Loucy (cell line): ENCODE measurements at regions not wholly inside any gene's neighbourhood (a gene's known extent, or its start where the extent isn't known, plus 50 kb on each side); places are given as distances from the start of the nearest gene placed in this dataset.
"Not testable (repeated sequence)": the region's sequence is repeated elsewhere in the genome, so short reads cannot be mapped to it uniquely, and the experiment has no call there.

Source experiments
- H2AFZ ChIP-seq: fragments of 200-600 bp; sonication (generic); 2 replicates; pipeline ENCODE4 v1.6.0; 2016; ENCODE audit warnings: antibody characterized with exemption, mild to moderate bottlenecking, low read length, moderate library complexity
- H3F3A ChIP-seq: fragments of 200-600 bp; 2 replicates; pipeline ENCODE4 v1.6.0; 2016; ENCODE audit warnings: antibody characterized with exemption, low read depth, mild to moderate bottlenecking
- H3K27me3 ChIP-seq: fragments of 200-600 bp; sonication (generic); 2 replicates; pipeline ENCODE4 v1.6.1; 2014; ENCODE audit warnings: low read length, mild to moderate bottlenecking; ENCODE audit not compliant: insufficient read depth, poor library complexity, severe bottlenecking
- H3K36me3 ChIP-seq: fragments of 200-600 bp; sonication (generic); 2 replicates; pipeline ENCODE4 v1.6.1; 2016; ENCODE audit warnings: low read length; ENCODE audit not compliant: insufficient read depth
- H3K4me1 ChIP-seq: fragments of 200-600 bp; sonication (generic); 2 replicates; pipeline ENCODE4 v1.5.1; 2014; ENCODE audit warnings: low read length, mild to moderate bottlenecking; ENCODE audit not compliant: insufficient read depth, poor library complexity, severe bottlenecking
- H3K4me2 ChIP-seq: fragments of 200-600 bp; sonication (generic); 2 replicates; pipeline ENCODE4 v1.6.0; 2014; ENCODE audit warnings: antibody characterized with exemption, low read length, low read depth, mild to moderate bottlenecking; ENCODE audit not compliant: poor library complexity, severe bottlenecking
- H3K4me3 ChIP-seq: fragments of 200-600 bp; sonication (generic); 2 replicates; pipeline ENCODE4 v1.5.1; 2014; ENCODE audit warnings: low read length, mild to moderate bottlenecking, mixed read lengths; ENCODE audit not compliant: poor library complexity, severe bottlenecking
- H3K79me2 ChIP-seq: fragments of 200-600 bp; sonication (generic); 2 replicates; pipeline ENCODE4 v1.6.1; 2014; ENCODE audit warnings: low read length; ENCODE audit not compliant: insufficient read depth
- H3K9ac ChIP-seq: fragments of 200-600 bp; sonication (generic); 2 replicates; pipeline ENCODE4 v1.6.0; 2014; ENCODE audit warnings: mild to moderate bottlenecking, low read depth, low read length, moderate library complexity; ENCODE audit not compliant: poor library complexity, severe bottlenecking
- H3K9me2 ChIP-seq: fragments of 200-600 bp; sonication (generic); replicated peaks from 2 replicates; pipeline ENCODE4 v1.6.1; 2016; ENCODE audit warnings: low read depth, low read length, mixed read lengths
- H3K9me3 ChIP-seq: fragments of 200-600 bp; sonication (generic); 2 replicates; pipeline ENCODE4 v1.6.1; 2014; ENCODE audit warnings: mild to moderate bottlenecking, antibody characterized with exemption, low read length, low read depth; ENCODE audit not compliant: insufficient read depth
- H4K20me1 ChIP-seq: fragments of 200-600 bp; sonication (generic); 2 replicates; pipeline ENCODE4 v1.6.0; 2014; ENCODE audit warnings: antibody characterized with exemption, low read length, mild to moderate bottlenecking; ENCODE audit not compliant: insufficient read depth, poor library complexity, severe bottlenecking
- EZH2phosphoT487 ChIP-seq: fragments of 200-600 bp; IDR thresholded peaks from 2 replicates; pipeline ENCODE4 v1.6.1; 2018; ENCODE audit warnings: antibody characterized with exemption, mild to moderate bottlenecking, moderate library complexity, borderline replicate concordance
- TF ChIP-seq, protein P1 (sequence below): fragments of 200-600 bp; sonication (generic); conservative IDR thresholded peaks from 2 replicates; pipeline ENCODE4 v1.5.1; 2014; ENCODE audit warnings: mild to moderate bottlenecking, antibody characterized with exemption, low read length

GRCh38 chr12:96120359-96121100, 73.6 kb upstream of the ELK3 start:
- Histone ChIP-seq H3K4me2 (peak overlapping the region; percentile 16), H3K9ac (no peak overlapping the region), H3K27me3 (no peaks in the 10 kb centered on the region), H3K9me3 (no peaks in the 10 kb centered on the region), H4K20me1 (no peaks in the 10 kb centered on the region), H3K79me2 (no peaks in the 10 kb centered on the region), H3K4me1 (peaks cover 13% of the 10 kb centered on the region), H3F3A (no peaks in the 10 kb centered on the region), H3K4me3 (no peak overlapping the region), H3K9me2 (no peaks in the 10 kb centered on the region), H3K36me3 (no peaks in the 10 kb centered on the region), H2AFZ (peak overlapping the region; percentile 85; the same call in 1 of the 2 replicates)
- TF ChIP-seq, protein P1, sequence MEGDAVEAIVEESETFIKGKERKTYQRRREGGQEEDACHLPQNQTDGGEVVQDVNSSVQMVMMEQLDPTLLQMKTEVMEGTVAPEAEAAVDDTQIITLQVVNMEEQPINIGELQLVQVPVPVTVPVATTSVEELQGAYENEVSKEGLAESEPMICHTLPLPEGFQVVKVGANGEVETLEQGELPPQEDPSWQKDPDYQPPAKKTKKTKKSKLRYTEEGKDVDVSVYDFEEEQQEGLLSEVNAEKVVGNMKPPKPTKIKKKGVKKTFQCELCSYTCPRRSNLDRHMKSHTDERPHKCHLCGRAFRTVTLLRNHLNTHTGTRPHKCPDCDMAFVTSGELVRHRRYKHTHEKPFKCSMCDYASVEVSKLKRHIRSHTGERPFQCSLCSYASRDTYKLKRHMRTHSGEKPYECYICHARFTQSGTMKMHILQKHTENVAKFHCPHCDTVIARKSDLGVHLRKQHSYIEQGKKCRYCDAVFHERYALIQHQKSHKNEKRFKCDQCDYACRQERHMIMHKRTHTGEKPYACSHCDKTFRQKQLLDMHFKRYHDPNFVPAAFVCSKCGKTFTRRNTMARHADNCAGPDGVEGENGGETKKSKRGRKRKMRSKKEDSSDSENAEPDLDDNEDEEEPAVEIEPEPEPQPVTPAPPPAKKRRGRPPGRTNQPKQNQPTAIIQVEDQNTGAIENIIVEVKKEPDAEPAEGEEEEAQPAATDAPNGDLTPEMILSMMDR, result no peak; the same call in 1 of the 2 replicates
- TF ChIP-seq EZH2phosphoT487, result no peak

DNA sequence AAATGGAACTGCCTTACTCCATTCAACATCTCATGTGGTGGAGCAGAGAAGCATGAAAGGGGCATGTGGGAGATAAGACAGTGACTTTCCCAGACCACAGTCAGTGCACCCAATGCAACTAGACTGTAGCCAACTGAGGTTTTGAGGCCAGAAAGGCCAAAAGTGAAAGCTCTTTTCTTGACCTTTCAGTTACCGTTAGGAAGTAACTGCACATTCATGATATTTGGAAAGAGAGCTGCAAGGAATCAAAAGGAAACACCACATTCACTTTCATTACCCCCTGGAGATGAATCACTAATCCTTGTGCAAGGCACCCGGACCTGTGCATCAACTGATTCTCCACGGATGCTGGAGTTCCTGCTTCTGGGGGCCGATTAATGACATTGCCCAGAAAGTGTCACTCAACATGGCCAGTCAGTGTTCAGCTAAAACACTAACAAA, 72.9 kb upstream of the ELK3 start:
- H3K9me2 ChIP-seq, result no peaks in the 10 kb centered on the region
- no peak overlapping the region for H3K9ac ChIP-seq
- H2AFZ ChIP-seq, result peak overlapping the region; percentile 85
- no peaks in the 10 kb centered on the region for H3K79me2 ChIP-seq
- H4K20me1 ChIP-seq, result no peaks in the 10 kb centered on the region
- no peaks in the 10 kb centered on the region for H3F3A ChIP-seq
- H3K9me3 ChIP-seq, result no peaks in the 10 kb centered on the region
- H3K27me3 ChIP-seq, result no peaks in the 10 kb centered on the region
- peaks cover 13% of the 10 kb centered on the region for H3K4me1 ChIP-seq
- no peak for TF ChIP-seq EZH2phosphoT487
- TF ChIP-seq, protein P1, result no peak
- peak overlapping the region; percentile 16 for H3K4me2 ChIP-seq
- no peaks in the 10 kb centered on the region for H3K36me3 ChIP-seq
- H3K4me3 ChIP-seq, result no peak overlapping the region

DNA sequence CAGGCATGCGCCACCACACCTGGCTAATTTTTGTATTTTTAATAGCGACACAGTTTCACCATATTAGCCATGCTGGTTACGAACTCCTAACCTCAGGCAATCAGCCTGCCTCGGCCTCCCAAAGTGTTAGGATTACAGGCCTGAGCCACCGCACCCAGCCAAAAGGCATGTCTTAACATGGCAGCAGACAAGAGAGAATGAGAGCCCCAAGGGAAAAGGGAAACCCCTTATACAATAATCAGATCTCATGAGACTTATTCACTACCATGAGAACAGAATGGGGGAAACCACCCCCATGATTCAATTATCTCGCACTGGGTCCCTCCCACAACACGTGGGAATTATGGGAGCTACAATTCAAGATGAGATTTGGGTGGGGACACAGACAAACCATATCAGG, 65.9 kb upstream of the ELK3 start:
- H3F3A ChIP-seq, H3K9ac ChIP-seq, H3K27me3 ChIP-seq, H3K4me2 ChIP-seq, H4K20me1 ChIP-seq, H3K79me2 ChIP-seq, H3K36me3 ChIP-seq, H2AFZ ChIP-seq, H3K4me3 ChIP-seq, H3K4me1 ChIP-seq, H3K9me3 ChIP-seq, H3K9me2 ChIP-seq: not testable (repeated sequence)
